Sigmoid colon (tissue), 4 donors: ENCODE measurements at regions not wholly inside any gene's neighbourhood (a gene's known extent, or its start where the extent isn't known, plus 50 kb on each side); places are given as distances from the start of the nearest gene placed in this dataset.
"Not testable (repeated sequence)": the region's sequence is repeated elsewhere in the genome, so short reads cannot be mapped to it uniquely, and the experiment has no call there.

Experiments
- POLR2A ChIP-seq, 2 donors: fragments of 450-650 bp; IDR thresholded peaks; one replicate each; pipeline ENCODE4 v1.6.1; 2016; ENCODE audit warnings: antibody characterized with exemption in 2 of 2, mild to moderate bottlenecking in 2 of 2, moderate library complexity in 2 of 2
- POLR2AphosphoS5 ChIP-seq, 4 donors: sonication (generic); formaldehyde crosslinking; IDR thresholded peaks; one replicate each; pipeline ENCODE4 v1.6.1; 2017; ENCODE audit warnings: antibody characterized with exemption in 4 of 4
- TF ChIP-seq, protein P1 (sequence below), 4 experiments: fragments of 450-650 bp in 3 of 4; fragments of 200-600 bp in 1 of 4; IDR thresholded peaks; one replicate each; pipeline ENCODE4 v1.5.1; 2016 to 2019; ENCODE audit warnings: antibody characterized with exemption in 4 of 4, mild to moderate bottlenecking in 3 of 4, moderate library complexity in 2 of 4

GRCh38 chr15:20056871-20057270, 484.7 kb downstream of the GOLGA6L6 start:
- not testable (repeated sequence) for TF ChIP-seq POLR2A, POLR2AphosphoS5 (IDR thresholded peaks at IDR 0.05)
- TF ChIP-seq, protein P1, sequence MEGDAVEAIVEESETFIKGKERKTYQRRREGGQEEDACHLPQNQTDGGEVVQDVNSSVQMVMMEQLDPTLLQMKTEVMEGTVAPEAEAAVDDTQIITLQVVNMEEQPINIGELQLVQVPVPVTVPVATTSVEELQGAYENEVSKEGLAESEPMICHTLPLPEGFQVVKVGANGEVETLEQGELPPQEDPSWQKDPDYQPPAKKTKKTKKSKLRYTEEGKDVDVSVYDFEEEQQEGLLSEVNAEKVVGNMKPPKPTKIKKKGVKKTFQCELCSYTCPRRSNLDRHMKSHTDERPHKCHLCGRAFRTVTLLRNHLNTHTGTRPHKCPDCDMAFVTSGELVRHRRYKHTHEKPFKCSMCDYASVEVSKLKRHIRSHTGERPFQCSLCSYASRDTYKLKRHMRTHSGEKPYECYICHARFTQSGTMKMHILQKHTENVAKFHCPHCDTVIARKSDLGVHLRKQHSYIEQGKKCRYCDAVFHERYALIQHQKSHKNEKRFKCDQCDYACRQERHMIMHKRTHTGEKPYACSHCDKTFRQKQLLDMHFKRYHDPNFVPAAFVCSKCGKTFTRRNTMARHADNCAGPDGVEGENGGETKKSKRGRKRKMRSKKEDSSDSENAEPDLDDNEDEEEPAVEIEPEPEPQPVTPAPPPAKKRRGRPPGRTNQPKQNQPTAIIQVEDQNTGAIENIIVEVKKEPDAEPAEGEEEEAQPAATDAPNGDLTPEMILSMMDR (IDR thresholded peaks at IDR 0.05), result not testable (repeated sequence)
